ENCODE measurements at regions not wholly inside any gene's neighbourhood (a gene's known extent, or its start where the extent isn't known, plus 50 kb on each side); places are given as distances from the start of the nearest gene placed in this dataset.

GRCh38 chr7:46675456-46675855 is 754.4 kb upstream of the IGFBP3 start:
- H3K27me3 Mint-ChIP-seq (ENCODE audit: insufficient read depth, low read depth, poor library complexity) = no peaks in the 10 kb centered on the region
- no peak for ATAC-seq
- H3K36me3 Mint-ChIP-seq (ENCODE audit: low read depth) = peaks cover 6% of the 10 kb centered on the region; the same call in 1 of the 3 replicates
- DNase-seq (ENCODE audit: low spot score) = no peak
- Histone ChIP-seq H4K20me1 (replicated peaks; ENCODE audit: insufficient read depth) (no peaks in the 10 kb centered on the region), H3K9me2 (ENCODE audit: insufficient read depth) (peaks cover 5% of the 10 kb centered on the region), H3K36me3 (ENCODE audit: insufficient read depth) (no peaks in the 10 kb centered on the region), H3K4me1 (ENCODE audit: insufficient read depth) (peaks cover 9% of the 10 kb centered on the region), H3K27me3 (ENCODE audit: insufficient read depth) (no peaks in the 10 kb centered on the region), H3F3A (replicated peaks; ENCODE audit: low read depth) (no peaks in the 10 kb centered on the region), H3K27ac (ENCODE audit: low read depth) (no peak overlapping the region), H3K79me2 (replicated peaks; ENCODE audit: insufficient read depth) (no peaks in the 10 kb centered on the region), H2AFZ (no peak overlapping the region), H3K4me3 (no peak overlapping the region), H3K4me2 (no peak overlapping the region)
- peaks cover 15% of the 10 kb centered on the region for H3K4me1 Mint-ChIP-seq
- no peak overlapping the region for H3K27ac Mint-ChIP-seq
- no peak overlapping the region for H3K4me3 Mint-ChIP-seq
- no peak for TF ChIP-seq ZNF462 (CRISPR knock-in tag; IDR thresholded peaks at IDR 0.05)
- TF ChIP-seq POLR2AphosphoS5 (IDR thresholded peaks at IDR 0.05; ENCODE audit: low read depth) = no peak
- TF ChIP-seq EZH2phosphoT487 (IDR thresholded peaks at IDR 0.05; ENCODE audit: unreplicated experiment) = no peak
- TF ChIP-seq ZNF331 (CRISPR knock-in tag; IDR thresholded peaks at IDR 0.05; ENCODE audit: low read depth) = no peak
- no peak for TF ChIP-seq ZNF114 (CRISPR knock-in tag; IDR thresholded peaks at IDR 0.05)
- no peak for TF ChIP-seq REST (IDR thresholded peaks at IDR 0.05; ENCODE audit: unreplicated experiment)
- TF ChIP-seq CREB1 (CRISPR knock-in tag; IDR thresholded peaks at IDR 0.05; ENCODE audit: low read depth) = no peak
- peaks cover 7% of the 10 kb centered on the region; the same call in 2 of the 3 replicates for H3K9me3 Mint-ChIP-seq
